ENCODE measurements at regions not wholly inside any gene's neighbourhood (a gene's known extent, or its start where the extent isn't known, plus 50 kb on each side); places are given as distances from the start of the nearest gene placed in this dataset.

DNA sequence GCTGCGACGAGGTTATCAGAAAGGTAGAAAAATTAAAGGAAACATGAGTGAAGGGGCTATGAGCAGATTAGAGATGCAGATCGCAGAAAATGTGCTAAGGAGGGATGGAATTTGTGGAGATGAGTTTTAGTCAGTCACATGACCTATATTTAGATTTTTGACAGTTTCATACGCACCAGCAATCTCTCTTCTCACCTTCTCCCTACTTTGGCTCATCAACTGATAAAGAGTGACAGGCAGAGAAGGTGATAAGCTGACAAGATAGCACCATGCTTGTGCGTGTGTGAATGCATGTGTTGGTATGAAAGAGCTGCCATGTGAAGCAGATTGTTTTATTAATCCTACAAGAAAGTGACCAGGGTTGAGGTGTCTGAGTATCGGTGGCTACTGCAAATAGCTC, 252.6 kb downstream of the RAP2A start:
- CTCF ChIA-PET (ENCODE audit: low intra/inter-chr PET ratio, low total read pairs): no interaction called here
- no peaks in the 10 kb centered on the region for H3K9me3 ChIP-seq (ENCODE audit: low read length)
- WGBS (ENCODE audit: low lambda C conversion rate): 4% methylated on average over 6 of the region's 6 CpGs
- H3K27ac ChIP-seq (ENCODE audit: extremely low read length, insufficient read depth, low read length): no peak overlapping the region
- H3K4me2 ChIP-seq (ENCODE audit: low read depth, low read length): no peak overlapping the region
- peaks cover 0 to 7% of the 10 kb centered on the region in 2 experiments; a peak in 1 of 5 replicates for H3K27me3 ChIP-seq (ENCODE audit: control insufficient read depth in 1 of 2, insufficient read depth in 2 of 2, low read length in 2 of 2)
- no peak for FAIRE-seq
- in situ Hi-C loops (cut with HindIII; ENCODE audit: extremely low pct_ligation_motif_present, low pct_unique_long_range_greater_than_20kb): no loop called here
- H3K79me2 ChIP-seq (ENCODE audit: insufficient read depth, low read length): no peaks in the 10 kb centered on the region
- no TSS peak for BruUV-seq (replicated peaks)
- intact Hi-C loops (cut with micrococcal nuclease; ENCODE audit: unreplicated experiment): no loop called here
- no peaks in the 10 kb centered on the region for H4K20me1 ChIP-seq (ENCODE audit: insufficient read depth, low read length)
- H2AFZ ChIP-seq (ENCODE audit: low read length): no peak overlapping the region
- no peak for ATAC-seq
- no peak overlapping the region for H3K4me3 ChIP-seq (replicated peaks in 1 of 3; ENCODE audit: insufficient read depth in 1 of 3, low read depth in 2 of 3, low read length in 3 of 3)
- TF ChIP-seq ZNF460 (CRISPR knock-in tag; IDR thresholded peaks at IDR 0.05; ENCODE audit: borderline replicate concordance) (no peak), RELA (CRISPR knock-in tag; IDR thresholded peaks at IDR 0.05) (no peak), DMTF1 (CRISPR knock-in tag; IDR thresholded peaks at IDR 0.05) (no peak), ZNF782 (CRISPR knock-in tag; IDR thresholded peaks at IDR 0.05; ENCODE audit: borderline replicate concordance) (no peak), HDAC6 (IDR thresholded peaks at IDR 0.05; ENCODE audit: low read depth, low read length) (no peak), THRA (CRISPR knock-in tag; IDR thresholded peaks at IDR 0.05; ENCODE audit: borderline replicate concordance) (no peak), PRPF4 (IDR thresholded peaks at IDR 0.05; ENCODE audit: low read depth, low read length, poor library complexity, severe bottlenecking) (no peak), MEIS2 (CRISPR knock-in tag; IDR thresholded peaks at IDR 0.05) (no peak), FLYWCH1 (CRISPR knock-in tag; IDR thresholded peaks at IDR 0.05) (no peak), EED (CRISPR knock-in tag; IDR thresholded peaks at IDR 0.05) (no peak), REXO4 (CRISPR knock-in tag; IDR thresholded peaks at IDR 0.05; ENCODE audit: borderline replicate concordance) (no peak), ZFP62 (CRISPR knock-in tag; IDR thresholded peaks at IDR 0.05) (no peak), KLF12 (CRISPR knock-in tag; IDR thresholded peaks at IDR 0.05; ENCODE audit: borderline replicate concordance) (no peak), NFYB (CRISPR knock-in tag; IDR thresholded peaks at IDR 0.05) (no peak), CBFB (CRISPR knock-in tag; IDR thresholded peaks at IDR 0.05) (no peak), ZBTB34 (CRISPR knock-in tag; IDR thresholded peaks at IDR 0.05) (no peak)
- TF ChIP-seq, protein P1, sequence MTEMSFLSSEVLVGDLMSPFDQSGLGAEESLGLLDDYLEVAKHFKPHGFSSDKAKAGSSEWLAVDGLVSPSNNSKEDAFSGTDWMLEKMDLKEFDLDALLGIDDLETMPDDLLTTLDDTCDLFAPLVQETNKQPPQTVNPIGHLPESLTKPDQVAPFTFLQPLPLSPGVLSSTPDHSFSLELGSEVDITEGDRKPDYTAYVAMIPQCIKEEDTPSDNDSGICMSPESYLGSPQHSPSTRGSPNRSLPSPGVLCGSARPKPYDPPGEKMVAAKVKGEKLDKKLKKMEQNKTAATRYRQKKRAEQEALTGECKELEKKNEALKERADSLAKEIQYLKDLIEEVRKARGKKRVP (CRISPR knock-in tag; IDR thresholded peaks at IDR 0.05): no peak
- no peak for DNase-seq (ENCODE audit: low spot score)
- H3K9ac ChIP-seq (ENCODE audit: insufficient read depth, low read depth, low read length): no peak overlapping the region
- POLR2A ChIA-PET: no interaction called here
- H3K4me1 ChIP-seq (ENCODE audit: insufficient read depth, low read length): no peaks in the 10 kb centered on the region
- H3K36me3 ChIP-seq (replicated peaks in 1 of 2; ENCODE audit: control insufficient read depth in 1 of 2, insufficient read depth in 2 of 2, low read length in 2 of 2): no peaks in the 10 kb centered on the region
